ENCODE measurements at regions not wholly inside any gene's neighbourhood (a gene's known extent, or its start where the extent isn't known, plus 50 kb on each side); places are given as distances from the start of the nearest gene placed in this dataset.
A peak's percentile ranks its signal among the peaks of the same experiment; 100 is the strongest.

DNA sequence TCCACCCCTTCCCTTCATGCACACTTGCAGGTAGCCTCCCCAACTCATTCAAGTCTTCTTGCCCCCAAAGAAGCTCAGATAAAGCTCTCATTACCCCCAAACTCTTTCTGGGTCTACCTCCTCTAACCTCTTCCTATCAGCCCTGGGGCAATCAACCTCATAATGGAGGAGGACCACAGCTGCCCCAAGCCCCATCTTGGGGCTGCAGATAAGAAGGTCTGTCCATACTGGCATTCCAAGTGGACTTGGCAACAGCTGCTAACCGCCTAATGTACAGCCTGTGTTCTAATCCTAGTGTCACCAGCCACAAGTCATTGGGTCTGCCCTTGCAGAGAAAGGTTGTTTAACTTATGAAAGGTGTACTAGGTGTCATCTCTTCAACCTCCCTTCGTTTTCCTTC lies 107.4 kb upstream of the ADGRF1 start:
- DNase-seq = no peak

- DNase-seq = no peak
Measured at GRCh38 chr6:47149066-47149465, 106.9 kb upstream of the ADGRF1 start.

DNA sequence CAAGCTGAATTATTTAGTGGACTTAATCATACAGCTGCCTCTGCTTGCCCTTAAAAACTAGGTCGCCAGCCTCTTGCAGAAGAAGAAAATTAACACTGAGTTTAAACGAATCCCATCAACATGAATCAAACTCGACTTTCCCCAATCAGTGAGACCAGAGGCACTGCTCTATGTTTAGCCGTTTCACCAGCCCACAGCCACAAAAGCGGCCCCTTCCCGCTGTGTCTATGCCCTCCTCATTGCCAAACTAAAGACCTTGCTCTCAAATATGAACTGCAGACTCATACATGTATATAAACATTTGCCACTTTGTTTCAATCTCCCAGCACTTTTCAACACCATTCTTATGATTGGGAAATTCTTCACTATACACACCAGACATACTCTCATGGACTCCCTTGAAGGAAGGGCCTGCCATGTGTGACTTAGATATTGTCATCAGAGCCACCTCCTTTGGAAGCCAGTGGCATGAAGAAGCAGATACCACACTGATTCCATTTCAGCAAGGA lies 105.8 kb upstream of the ADGRF1 start:
- no peak for DNase-seq

- no peak for DNase-seq
Measured at GRCh38 chr6:47147175-47147727, 105.1 kb upstream of the ADGRF1 start.

DNA sequence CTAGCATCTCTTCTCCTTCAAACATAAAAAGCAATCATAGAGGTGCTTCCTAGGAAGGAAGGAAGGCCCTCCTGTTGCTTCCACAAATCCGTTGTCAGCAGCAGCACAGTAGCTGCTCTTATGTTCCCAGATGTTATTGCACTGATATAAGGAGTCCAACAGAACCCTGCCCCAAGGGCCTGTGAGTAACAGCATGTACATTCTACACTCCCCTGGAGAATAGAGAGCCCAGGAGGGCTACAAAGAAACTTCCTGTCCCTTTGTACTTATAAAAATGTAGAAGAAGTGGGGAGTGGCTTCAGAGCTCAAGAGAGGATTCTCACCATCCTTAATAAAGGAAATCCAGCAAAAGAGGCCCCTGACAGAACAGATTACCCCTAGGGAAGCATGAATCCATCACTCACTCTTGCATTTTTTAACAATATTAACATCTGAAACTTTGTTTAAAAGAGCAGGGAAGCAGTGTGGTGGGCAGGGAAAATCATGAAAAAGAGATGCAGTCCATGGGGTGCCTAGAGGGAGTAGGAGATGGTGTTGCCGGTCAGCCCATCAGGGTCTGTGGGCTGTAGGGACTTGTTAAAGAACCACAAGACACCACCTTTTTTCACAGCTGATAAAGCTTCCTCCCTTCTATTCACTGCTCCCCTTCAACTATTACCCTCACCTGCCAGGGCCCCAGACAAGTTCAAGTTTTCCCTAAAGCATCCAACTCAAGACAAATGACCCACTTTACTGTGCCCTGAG lies 104.5 kb upstream of the ADGRF1 start:
- no peak for DNase-seq

GRCh38 chr6:47145212-47145611 lies 103.1 kb upstream of the ADGRF1 start:
- DNase-seq = no peak

DNA sequence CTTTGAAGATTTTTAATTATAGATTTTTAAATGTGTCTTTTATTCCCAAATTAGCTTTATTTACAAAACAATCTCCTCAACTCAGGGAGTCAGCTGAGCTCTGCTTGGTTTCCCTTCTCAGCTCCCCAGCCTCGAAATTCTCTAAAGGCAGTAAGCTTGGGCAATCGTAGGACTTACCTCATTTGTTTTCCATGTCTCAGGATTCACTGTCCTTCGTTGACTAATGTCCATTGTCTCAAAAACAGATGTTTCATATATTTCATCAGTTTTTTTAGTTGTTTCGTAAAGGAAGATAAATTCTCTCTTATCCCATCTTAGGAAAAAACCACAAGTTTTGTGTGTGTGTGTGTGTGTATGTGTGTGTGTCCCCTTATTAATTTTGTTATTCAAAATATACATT lies 102.2 kb upstream of the ADGRF1 start:
- no peak for DNase-seq

DNA sequence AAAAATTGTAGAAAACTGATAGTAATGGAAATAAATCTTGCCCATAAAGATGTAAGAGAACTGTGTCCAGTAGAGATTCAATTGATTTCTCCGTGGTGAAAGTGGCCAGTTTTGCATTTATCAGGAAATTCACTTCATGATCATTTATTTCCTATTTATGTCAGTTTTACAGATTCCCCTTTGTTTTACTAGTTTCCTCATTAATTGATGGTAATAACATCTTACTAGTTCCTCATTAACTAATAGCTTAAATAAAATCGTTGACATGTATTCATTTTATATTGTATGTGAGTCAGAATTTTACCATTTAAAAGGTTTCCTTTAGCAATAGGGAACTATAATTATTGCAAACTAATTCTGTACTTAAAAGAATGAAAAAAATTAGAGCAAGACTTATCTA lies 99.8 kb upstream of the ADGRF1 start:
- no peak for DNase-seq

- no peak for DNase-seq
Measured at GRCh38 chr6:47141171-47141570, 99.0 kb upstream of the ADGRF1 start.

DNA sequence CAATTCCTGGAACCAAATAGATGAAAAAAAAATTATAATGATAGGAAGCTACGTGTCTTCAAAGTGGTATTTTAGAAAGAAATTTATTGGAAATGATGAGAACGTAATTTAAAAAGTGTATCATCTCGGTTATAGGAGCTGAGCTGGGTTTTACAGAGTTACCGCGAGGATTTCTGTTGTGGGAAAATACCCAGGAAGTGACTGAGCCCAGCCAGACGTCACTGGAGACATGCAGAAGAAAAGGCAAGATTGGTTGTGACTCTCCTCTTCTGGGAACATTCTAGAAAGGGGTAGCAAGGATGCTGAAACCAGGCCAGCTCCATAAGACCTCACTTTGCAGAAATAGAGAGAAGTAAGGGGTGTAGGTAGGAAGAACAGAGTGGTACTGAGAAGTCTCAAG lies 95.9 kb upstream of the ADGRF1 start:
- DNase-seq = no peak

GRCh38 chr6:47137073-47137472 lies 94.9 kb upstream of the ADGRF1 start:
- DNase-seq = no peak

DNA sequence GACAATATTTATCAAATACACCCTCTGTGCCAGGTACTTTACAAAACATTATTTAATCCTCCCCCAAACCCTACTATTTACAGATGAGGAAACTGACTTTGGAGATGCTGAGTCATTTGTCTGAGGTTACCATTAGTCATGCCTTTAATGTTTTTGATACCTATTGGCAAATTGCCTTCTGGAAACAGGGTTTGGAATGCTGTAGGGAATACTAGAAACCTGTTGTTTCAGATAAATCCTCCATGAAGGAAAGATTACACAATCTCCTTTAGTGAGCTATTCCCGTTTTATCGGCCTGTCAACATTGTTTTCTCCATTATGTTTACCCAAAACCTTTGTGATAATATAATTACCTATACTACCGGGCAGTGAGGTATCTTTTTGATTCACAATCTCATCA lies 93.6 kb upstream of the ADGRF1 start:
- peak; percentile 37 for DNase-seq

GRCh38 chr6:47134476-47135189 lies 92.5 kb upstream of the ADGRF1 start:
- peak; percentile 56 for DNase-seq

GRCh38 chr6:47133230-47134000 lies 91.3 kb upstream of the ADGRF1 start:
- no peak for DNase-seq

DNA sequence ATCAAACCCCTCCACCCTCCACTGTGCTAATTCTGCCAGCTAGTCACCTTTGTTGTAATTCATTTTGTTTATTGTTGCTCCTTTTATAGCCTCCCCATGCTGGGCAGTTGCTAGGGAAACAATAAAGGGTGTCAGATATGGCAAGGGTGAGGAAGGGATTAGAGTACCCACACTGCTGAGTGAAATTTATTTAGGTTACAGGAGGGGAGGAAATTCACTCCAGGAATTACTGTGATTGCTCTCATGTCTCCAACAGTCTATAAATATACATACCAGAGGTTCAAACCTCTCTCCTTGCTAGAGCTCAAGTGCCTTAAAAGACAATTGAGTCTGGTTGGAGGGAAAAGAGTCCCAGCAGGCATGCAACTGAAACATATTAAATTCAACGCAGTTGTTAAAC lies 90.6 kb upstream of the ADGRF1 start:
- DNase-seq = no peak

GRCh38 chr6:47131773-47132172 lies 89.6 kb upstream of the ADGRF1 start:
- DNase-seq = no peak

DNA sequence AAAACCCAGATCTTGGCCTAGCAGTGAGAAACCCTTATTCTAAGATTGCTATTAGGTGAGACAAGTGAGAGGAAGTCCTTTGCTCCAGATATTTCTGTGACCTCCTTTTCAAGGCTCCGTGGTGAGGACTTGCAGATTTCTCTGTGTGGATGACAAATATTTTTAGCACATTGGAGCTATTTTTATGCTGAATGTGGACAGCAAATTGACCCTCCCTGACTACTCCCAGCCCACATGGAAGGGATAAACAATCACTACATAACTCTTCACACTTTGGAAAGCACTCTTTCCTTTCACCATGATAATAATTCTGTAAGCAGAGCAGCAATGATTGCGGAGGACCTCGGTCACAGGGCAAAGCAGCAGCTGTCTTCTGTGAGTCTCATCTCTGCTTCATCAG lies 88.0 kb upstream of the ADGRF1 start:
- no peak for DNase-seq

- DNase-seq = no peak
Measured at GRCh38 chr6:47129129-47129528, 87.0 kb upstream of the ADGRF1 start.

DNA sequence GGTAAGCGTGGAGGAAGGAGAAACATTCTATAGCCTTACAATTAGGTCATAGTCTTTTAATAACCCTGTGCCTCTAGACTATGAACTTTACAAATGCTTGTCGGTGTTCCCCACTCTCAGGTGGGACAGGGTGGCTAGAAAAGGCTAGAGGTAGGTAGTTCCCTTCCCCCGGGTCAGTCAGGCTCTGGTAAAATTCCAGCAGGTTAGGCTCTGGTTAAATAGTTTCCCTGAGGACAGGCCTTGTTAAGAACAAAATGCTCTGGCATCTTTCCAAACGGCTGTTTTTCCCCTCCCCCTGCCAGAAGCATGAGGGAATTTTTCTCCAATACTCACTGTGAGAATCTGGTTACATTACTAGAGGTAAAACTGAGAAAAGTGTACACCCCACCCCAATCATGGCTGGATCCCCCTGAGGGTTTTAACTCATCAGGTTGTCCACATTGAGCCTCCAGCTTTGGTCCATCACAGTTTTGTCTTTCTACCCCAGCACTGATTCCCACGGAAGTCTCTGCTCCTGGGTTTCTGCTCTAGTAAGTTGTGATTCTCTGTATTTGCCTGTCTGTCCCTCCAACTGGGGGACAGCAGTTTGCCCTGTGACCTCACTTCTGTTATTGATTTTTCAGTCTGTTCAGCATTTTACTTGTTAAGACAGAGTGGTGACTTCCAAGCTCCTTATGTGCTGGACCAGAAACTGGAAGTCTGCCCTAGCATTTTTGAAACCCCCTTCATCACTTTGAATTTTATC lies 84.7 kb upstream of the ADGRF1 start:
- no peak for DNase-seq

GRCh38 chr6:47118611-47119010 lies 76.5 kb upstream of the ADGRF1 start:
- no peak for DNase-seq

- no peak for DNase-seq
Measured at GRCh38 chr6:47117314-47117713, 75.2 kb upstream of the ADGRF1 start.

GRCh38 chr6:47116606-47117005 lies 74.5 kb upstream of the ADGRF1 start:
- DNase-seq = no peak

DNA sequence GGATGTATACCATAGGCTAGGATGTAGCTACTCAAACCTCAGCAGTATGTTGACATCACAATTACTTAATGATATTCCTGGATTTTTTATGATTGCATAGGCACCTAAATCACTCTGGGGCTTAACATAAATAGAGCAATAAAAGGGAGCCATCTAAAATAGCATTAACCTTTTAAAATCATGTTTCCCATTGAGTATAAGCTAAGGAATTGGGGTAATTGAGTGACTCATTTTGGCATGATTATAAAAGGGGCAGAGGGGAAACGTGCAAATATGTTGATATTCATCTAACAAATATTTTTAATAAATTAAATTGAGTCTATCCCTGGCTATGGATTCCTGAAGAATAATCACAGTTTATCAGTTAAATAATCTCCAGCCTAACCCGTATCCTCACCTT lies 74.0 kb upstream of the ADGRF1 start:
- no peak for DNase-seq
